ENCODE measurements at regions not wholly inside any gene's neighbourhood (a gene's known extent, or its start where the extent isn't known, plus 50 kb on each side); places are given as distances from the start of the nearest gene placed in this dataset.

GRCh38 chr12:116644806-116645205 is 85.6 kb downstream of the MAP1LC3B2 start:
- TF ChIP-seq CTCF (conservative IDR thresholded peaks at IDR 0.05; ENCODE audit: low read length) (no peak), EZH2phosphoT487 (IDR thresholded peaks at IDR 0.05; ENCODE audit: borderline replicate concordance) (no peak)
